ENCODE measurements at regions not wholly inside any gene's neighbourhood (a gene's known extent, or its start where the extent isn't known, plus 50 kb on each side); places are given as distances from the start of the nearest gene placed in this dataset.

GRCh38 chr9:26026423-26027100, 348.3 kb upstream of the TUSC1 start:
- TF ChIP-seq SIN3A (IDR thresholded peaks at IDR 0.05; ENCODE audit: borderline replicate concordance, insufficient read depth, low read length) (no peak), FOXP2 (optimal IDR thresholded peaks at IDR 0.05; ENCODE audit: borderline replicate concordance, extremely low read depth, extremely low read length, insufficient read depth) (no peak), POLR2AphosphoS5 (IDR thresholded peaks at IDR 0.05; ENCODE audit: low read depth, low read length) (no peak), TAF1 (IDR thresholded peaks at IDR 0.05; ENCODE audit: borderline replicate concordance, insufficient read depth, low read length) (no peak)
- TF ChIP-seq, protein P1, sequence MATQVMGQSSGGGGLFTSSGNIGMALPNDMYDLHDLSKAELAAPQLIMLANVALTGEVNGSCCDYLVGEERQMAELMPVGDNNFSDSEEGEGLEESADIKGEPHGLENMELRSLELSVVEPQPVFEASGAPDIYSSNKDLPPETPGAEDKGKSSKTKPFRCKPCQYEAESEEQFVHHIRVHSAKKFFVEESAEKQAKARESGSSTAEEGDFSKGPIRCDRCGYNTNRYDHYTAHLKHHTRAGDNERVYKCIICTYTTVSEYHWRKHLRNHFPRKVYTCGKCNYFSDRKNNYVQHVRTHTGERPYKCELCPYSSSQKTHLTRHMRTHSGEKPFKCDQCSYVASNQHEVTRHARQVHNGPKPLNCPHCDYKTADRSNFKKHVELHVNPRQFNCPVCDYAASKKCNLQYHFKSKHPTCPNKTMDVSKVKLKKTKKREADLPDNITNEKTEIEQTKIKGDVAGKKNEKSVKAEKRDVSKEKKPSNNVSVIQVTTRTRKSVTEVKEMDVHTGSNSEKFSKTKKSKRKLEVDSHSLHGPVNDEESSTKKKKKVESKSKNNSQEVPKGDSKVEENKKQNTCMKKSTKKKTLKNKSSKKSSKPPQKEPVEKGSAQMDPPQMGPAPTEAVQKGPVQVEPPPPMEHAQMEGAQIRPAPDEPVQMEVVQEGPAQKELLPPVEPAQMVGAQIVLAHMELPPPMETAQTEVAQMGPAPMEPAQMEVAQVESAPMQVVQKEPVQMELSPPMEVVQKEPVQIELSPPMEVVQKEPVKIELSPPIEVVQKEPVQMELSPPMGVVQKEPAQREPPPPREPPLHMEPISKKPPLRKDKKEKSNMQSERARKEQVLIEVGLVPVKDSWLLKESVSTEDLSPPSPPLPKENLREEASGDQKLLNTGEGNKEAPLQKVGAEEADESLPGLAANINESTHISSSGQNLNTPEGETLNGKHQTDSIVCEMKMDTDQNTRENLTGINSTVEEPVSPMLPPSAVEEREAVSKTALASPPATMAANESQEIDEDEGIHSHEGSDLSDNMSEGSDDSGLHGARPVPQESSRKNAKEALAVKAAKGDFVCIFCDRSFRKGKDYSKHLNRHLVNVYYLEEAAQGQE (IDR thresholded peaks at IDR 0.05; ENCODE audit: insufficient read depth in 1 of 2, low read depth in 2 of 2, low read length in 2 of 2), result no peak

DNA sequence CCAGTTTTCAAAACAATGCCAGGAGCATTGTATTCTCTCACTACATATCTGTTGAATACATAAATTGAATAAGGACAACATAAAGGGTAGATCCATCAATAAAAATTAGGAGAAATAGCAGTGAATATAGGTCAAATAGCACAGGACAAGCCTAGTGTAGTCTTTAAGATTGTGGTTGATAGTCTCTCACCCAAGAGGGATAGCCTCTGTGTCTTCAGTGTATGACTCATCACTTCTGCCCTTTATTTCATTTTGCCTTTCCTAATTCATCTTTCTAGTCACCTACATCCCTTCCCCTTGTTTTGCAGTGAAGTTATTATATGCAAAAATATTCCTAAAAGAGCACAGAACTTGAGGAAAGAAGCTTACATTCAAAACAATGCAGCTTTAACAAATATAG, 335.0 kb upstream of the TUSC1 start:
- TF ChIP-seq TAF1 (IDR thresholded peaks at IDR 0.05; ENCODE audit: borderline replicate concordance, insufficient read depth, low read length) (no peak), POLR2AphosphoS5 (IDR thresholded peaks at IDR 0.05; ENCODE audit: low read depth, low read length) (no peak), FOXP2 (optimal IDR thresholded peaks at IDR 0.05; ENCODE audit: borderline replicate concordance, extremely low read depth, extremely low read length, insufficient read depth) (no peak), SIN3A (IDR thresholded peaks at IDR 0.05; ENCODE audit: borderline replicate concordance, insufficient read depth, low read length) (no peak)
- TF ChIP-seq, protein P1 (IDR thresholded peaks at IDR 0.05; ENCODE audit: insufficient read depth in 1 of 2, low read depth in 2 of 2, low read length in 2 of 2), result no peak

DNA sequence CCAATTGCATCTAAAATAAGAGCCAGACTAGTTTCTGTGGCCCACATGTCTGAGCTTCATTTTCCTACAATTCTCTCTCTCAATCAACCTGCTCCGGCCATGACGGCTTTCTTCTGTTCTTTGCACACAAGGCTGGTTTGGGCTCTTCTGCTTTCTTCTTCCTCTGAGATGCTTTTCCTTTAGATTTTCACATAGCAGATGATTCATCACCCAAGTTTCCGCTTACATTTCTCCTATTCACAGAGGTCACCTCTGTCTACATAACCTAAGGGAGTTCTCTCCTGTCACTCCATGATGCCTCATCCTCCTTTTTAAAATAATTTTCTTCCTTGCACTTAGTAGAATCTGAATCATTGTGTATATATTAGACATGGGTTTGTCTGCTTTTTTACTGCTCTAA, 334.6 kb upstream of the TUSC1 start:
- TF ChIP-seq SIN3A (IDR thresholded peaks at IDR 0.05; ENCODE audit: borderline replicate concordance, insufficient read depth, low read length) (no peak), POLR2AphosphoS5 (IDR thresholded peaks at IDR 0.05; ENCODE audit: low read depth, low read length) (no peak), FOXP2 (optimal IDR thresholded peaks at IDR 0.05; ENCODE audit: borderline replicate concordance, extremely low read depth, extremely low read length, insufficient read depth) (no peak), TAF1 (IDR thresholded peaks at IDR 0.05; ENCODE audit: borderline replicate concordance, insufficient read depth, low read length) (no peak)
- TF ChIP-seq, protein P1 (IDR thresholded peaks at IDR 0.05; ENCODE audit: insufficient read depth in 1 of 2, low read depth in 2 of 2, low read length in 2 of 2), result no peak

DNA sequence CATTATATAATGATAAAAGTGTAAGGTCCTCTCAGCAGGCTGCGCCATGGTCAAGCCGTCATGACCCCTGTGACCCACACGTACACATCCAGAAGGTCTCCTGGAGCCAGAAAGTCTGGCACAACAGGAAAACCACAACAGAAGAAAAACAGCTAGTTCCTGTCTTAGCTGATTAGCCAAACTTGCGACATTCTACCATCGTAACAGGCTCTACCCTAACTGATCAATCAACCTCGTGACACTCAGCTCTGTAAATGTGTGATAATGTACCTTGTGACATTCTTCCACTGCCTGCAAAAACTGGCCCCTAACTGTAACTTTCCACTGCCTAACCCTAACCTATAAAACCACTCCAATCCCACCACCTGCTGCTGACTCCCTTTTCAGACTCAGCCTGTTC, 316.4 kb upstream of the TUSC1 start:
- TF ChIP-seq, protein P1 (IDR thresholded peaks at IDR 0.05; ENCODE audit: insufficient read depth in 1 of 2, low read depth in 2 of 2, low read length in 2 of 2), result no peak
- TF ChIP-seq TAF1 (IDR thresholded peaks at IDR 0.05; ENCODE audit: borderline replicate concordance, insufficient read depth, low read length), result no peak
- no peak for TF ChIP-seq POLR2AphosphoS5 (IDR thresholded peaks at IDR 0.05; ENCODE audit: low read depth, low read length)
- TF ChIP-seq FOXP2 (optimal IDR thresholded peaks at IDR 0.05; ENCODE audit: borderline replicate concordance, extremely low read depth, extremely low read length, insufficient read depth), result no peak
- no peak for TF ChIP-seq SIN3A (IDR thresholded peaks at IDR 0.05; ENCODE audit: borderline replicate concordance, insufficient read depth, low read length)

All from PFSK-1 (cell line).